Spinal cord (tissue), 9 donors: ENCODE measurements at regions not wholly inside any gene's neighbourhood (a gene's known extent, or its start where the extent isn't known, plus 50 kb on each side); places are given as distances from the start of the nearest gene placed in this dataset.

Source experiments
- DNase-seq, 6 donors: peaks; one replicate each; pipeline versions ENCODE4 v3.0.0 to v3.0.0-alpha.2; 2013 to 2015; ENCODE audit warnings: low spot score in 6 of 6, low read depth in 4 of 6
- H3K27ac ChIP-seq: one replicate; pipeline ENCODE4 v1.5.1; 2013; ENCODE audit warnings: low read depth, low read length, control low read depth
- H3K27me3 ChIP-seq: one replicate; pipeline ENCODE4 v1.6.1; 2013; ENCODE audit warnings: low read length; ENCODE audit not compliant: control insufficient read depth, insufficient read depth
- H3K36me3 ChIP-seq: one replicate; pipeline ENCODE4 v1.6.1; 2013; ENCODE audit warnings: low read length; ENCODE audit not compliant: control insufficient read depth, insufficient read depth
- H3K4me1 ChIP-seq: one replicate; pipeline ENCODE4 v1.6.1; 2013; ENCODE audit warnings: low read length; ENCODE audit not compliant: control insufficient read depth, insufficient read depth
- H3K4me3 ChIP-seq: one replicate; pipeline ENCODE4 v1.5.1; 2013; ENCODE audit warnings: low read depth, low read length, control low read depth
- H3K9me3 ChIP-seq: one replicate; pipeline ENCODE4 v1.6.1; 2013; ENCODE audit warnings: low read length; ENCODE audit not compliant: control insufficient read depth, insufficient read depth
- WGBS: methylation state at CpG from one replicate; pipeline ENCODE4 v1.1.5; 2013; ENCODE audit warnings: missing lambda C conversion rate; ENCODE audit not compliant: insufficient coverage; 5-methylcytosine and 5-hydroxymethylcytosine counted together
- donor health status: healthy.

DNA sequence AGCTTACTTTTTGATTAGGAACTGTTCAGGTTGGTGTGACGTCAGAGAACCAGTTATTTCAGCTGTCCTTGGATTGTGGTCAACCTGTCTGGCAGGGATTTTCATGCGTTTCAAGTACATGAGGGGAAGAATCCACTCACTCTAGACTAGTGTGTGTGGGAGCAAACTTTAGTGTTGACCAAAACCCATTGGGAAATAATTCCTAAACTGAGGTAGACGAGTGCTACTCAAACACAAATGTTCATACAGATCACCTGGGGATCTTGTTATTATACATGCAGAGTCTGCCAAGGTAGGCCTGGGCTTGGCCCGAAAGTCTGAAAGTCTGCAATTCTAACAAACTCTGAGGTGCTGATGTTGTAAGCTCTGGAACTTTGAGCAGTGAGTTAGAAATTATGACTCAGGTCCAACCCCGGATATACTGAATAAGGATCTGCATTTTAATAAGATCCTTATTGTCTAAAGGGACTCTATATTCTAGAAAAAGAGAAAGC, 111.1 kb upstream of the CREB5 start:
- H3K27ac ChIP-seq: no peak overlapping the region
- no CpG with 5 or more reads among the region's 5 CpGs for WGBS
- H3K4me1 ChIP-seq: no peaks in the 10 kb centered on the region
- no peaks in the 10 kb centered on the region for H3K36me3 ChIP-seq
- H3K4me3 ChIP-seq: no peak overlapping the region
- no peaks in the 10 kb centered on the region for H3K27me3 ChIP-seq
- DNase-seq: no peak
- no peaks in the 10 kb centered on the region for H3K9me3 ChIP-seq

DNA sequence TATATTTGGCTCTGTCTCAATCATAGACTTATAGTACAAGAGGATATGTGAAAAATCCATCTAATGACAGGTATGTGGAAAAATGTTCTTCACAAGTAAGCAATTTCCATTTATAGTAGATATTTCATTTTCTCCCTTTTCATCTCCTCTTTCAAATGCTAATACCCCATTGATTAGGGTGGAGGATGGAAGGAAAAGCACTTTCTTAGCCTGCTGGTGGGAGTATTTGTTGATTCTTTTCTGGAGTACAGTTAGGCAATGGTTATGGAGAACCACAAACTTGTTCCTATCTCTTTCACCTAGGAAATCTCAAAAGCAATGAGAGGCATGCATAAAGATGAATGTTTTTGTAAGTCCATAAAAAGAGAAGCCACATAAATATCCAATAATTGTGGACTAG, 108.0 kb upstream of the CREB5 start:
- no peak overlapping the region for H3K4me3 ChIP-seq
- no peaks in the 10 kb centered on the region for H3K36me3 ChIP-seq
- no peaks in the 10 kb centered on the region for H3K4me1 ChIP-seq
- no peaks in the 10 kb centered on the region for H3K9me3 ChIP-seq
- H3K27ac ChIP-seq: no peak overlapping the region
- no peak for DNase-seq
- H3K27me3 ChIP-seq: no peaks in the 10 kb centered on the region

DNA sequence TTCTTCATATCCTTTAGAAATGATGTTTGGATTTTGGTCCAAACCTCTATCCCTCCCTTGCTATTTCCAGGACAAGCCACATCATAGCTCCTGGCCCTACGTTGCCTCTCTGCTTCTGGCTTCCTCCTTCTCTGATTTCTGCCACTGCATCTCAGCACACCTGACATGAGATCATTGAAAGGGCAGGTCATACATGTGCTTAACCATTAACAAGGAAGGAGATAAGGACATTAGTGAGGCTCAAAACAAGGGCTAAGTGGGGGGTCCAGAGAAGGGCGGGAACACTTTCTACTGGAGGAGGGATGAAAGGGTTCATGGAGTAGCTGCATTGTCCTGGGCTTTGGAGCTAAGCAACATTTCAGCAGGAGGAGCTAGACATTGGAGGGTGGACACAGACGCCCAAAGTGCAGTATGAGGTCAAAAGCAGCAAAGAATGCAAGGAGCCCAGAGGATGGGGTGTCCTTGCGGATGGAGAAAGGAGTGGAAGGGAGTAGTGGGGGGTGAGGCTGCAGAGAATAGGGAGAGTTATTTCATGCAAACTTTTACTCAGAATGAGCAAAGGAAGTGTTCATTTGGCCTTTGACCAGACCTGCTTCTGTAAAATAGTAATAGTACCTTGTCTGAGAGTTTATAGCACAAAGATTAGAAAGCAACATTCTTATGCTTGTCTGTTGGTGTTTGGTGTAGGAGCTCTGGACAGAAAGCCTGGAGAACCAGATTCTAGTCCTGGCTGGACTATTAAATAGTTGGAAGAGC, 102.4 kb upstream of the CREB5 start:
- H3K4me3 ChIP-seq: no peak overlapping the region
- H3K4me1 ChIP-seq: no peaks in the 10 kb centered on the region
- WGBS: 66% methylated on average over 3 of the region's 4 CpGs
- H3K9me3 ChIP-seq: no peaks in the 10 kb centered on the region
- DNase-seq: no peak
- no peaks in the 10 kb centered on the region for H3K27me3 ChIP-seq
- H3K27ac ChIP-seq: no peak overlapping the region
- H3K36me3 ChIP-seq: no peaks in the 10 kb centered on the region

DNA sequence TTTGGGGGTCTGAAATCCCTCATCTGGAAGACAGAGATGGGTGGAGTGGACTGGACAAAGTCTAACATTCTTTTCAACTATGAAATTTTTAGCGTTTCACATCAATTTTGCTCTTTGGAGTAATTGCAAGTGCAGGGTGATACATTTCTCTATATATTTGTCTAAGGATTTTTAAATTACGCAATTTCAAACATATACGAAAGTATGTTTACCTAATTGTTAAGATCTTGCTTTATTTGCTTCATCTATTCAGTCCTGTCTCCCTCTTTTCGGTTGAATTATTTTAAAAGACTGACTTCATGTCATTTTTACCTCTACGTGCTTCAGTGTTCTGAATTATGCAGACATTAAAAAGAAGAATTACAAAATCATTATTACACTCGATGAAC, 101.9 kb upstream of the CREB5 start:
- Histone ChIP-seq H3K4me3 (no peak overlapping the region), H3K9me3 (no peaks in the 10 kb centered on the region), H3K27ac (no peak overlapping the region), H3K27me3 (no peaks in the 10 kb centered on the region), H3K36me3 (no peaks in the 10 kb centered on the region), H3K4me1 (peaks cover 3% of the 10 kb centered on the region)
- WGBS: no CpG with 5 or more reads among the region's 6 CpGs
- DNase-seq: no peak

DNA sequence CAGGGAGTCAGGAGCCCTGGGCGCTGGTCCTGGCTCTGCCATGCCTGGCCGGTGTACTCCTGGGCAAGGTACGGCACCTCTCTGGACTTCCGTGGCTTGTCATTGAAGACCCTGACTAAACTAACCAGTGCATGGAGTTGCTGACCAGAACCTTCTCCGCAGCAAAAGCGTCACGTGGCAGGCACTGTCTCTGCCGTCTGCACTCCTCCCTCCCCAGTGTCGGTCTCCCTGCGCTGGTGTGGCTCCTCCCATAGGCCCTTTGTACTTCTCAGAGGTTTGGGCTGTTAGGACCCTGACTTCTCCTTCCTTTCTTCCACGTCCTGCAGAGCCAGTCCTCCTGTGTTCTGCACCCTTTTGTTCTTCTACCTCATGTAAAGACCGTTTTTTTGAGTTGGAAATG, 100.6 kb upstream of the CREB5 start:
- Histone ChIP-seq H3K27ac (no peak overlapping the region), H3K36me3 (no peaks in the 10 kb centered on the region), H3K9me3 (no peaks in the 10 kb centered on the region), H3K27me3 (no peaks in the 10 kb centered on the region), H3K4me1 (peaks cover 6% of the 10 kb centered on the region), H3K4me3 (no peak overlapping the region)
- WGBS: 72% methylated on average over 10 of the region's 12 CpGs
- no peak for DNase-seq

DNA sequence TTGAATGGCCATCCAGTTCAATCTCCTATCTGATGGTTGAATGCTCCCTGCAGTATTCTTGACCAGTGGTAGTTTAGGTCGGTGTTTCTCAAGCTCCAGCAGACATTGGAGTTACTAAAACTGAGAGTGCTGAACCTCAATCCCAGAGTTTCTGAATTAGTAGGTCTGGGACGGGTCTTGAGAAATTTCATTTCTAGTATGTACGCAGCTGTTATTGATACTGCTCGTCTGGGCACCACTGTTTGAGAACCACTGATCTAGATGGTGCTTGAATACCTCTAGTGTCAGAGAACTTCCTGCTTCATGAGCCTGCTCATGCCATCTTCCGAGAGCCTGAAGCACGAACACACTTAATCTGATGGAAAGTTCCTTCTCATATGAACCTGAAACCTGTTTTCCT, 99.4 kb upstream of the CREB5 start:
- Histone ChIP-seq H3K9me3 (no peaks in the 10 kb centered on the region), H3K4me1 (peaks cover 6% of the 10 kb centered on the region), H3K27ac (no peak overlapping the region), H3K4me3 (no peak overlapping the region), H3K27me3 (no peaks in the 10 kb centered on the region), H3K36me3 (no peaks in the 10 kb centered on the region)
- 98% methylated on average over 4 of the region's 6 CpGs for WGBS
- DNase-seq: no peak

DNA sequence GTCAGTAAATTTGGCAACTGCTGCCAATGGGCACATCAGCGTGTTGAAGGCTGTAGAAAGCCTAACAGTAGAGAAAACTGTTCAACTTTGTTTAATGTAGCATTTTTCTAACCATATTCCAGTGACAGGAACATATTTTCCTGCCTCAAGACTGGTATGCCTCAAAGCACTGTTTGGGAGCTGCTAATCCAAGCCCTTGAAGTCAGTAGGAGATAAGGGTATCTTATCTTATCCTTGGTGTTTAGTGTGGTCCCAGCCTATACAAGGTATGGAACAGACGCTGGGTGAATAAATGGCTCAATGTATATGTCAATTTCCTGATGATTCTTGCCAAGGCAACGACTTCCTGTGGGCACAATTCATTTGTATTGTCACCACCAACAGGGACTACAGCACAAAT, 97.5 kb upstream of the CREB5 start:
- Histone ChIP-seq H3K4me3 (no peak overlapping the region), H3K27ac (no peak overlapping the region), H3K4me1 (peaks cover 6% of the 10 kb centered on the region), H3K9me3 (no peaks in the 10 kb centered on the region), H3K36me3 (no peaks in the 10 kb centered on the region), H3K27me3 (no peaks in the 10 kb centered on the region)
- no CpG with 5 or more reads among the region's 3 CpGs for WGBS
- no peak for DNase-seq

DNA sequence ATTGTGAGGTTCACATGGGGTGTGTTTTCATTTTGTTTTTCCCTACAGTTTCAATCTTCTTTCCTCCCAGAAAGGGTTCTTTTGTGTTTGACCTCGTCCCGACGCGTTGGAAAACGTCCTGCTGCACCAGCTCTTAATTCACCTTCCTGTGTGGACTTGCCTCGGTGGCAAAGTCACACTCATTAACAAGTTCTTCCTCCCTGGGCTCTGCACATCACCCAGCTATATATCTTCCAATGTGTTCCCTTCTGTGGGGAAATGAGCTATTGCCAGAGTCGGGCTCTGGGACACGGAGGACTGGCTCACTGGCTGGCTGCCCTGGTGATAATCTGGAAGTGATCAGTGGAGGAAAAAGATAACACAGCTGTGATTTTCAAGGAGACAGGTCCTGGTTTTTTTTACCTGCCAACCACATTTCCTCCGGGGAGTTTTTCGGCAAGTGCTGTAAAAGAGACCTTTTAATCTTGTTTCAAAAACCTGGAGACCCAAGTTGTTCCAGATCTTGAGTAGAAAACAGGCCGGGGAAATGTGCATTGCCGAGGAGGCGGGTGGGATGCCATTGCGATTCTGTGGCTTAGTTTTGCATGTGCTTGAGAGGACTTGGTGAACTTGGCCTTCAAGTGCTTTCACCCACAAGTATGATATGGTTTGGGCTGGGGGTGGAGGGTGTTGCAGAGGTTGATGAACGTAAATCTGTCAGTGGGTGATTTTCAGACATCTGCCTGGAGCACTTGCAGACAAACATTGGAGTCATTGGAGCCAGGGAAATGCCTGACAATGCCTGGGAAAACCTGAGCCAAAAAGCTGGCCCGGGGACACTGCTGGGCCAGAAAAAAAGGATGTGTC, 96.5 kb upstream of the CREB5 start:
- peak in 2 of 6 donors; percentile 49 to 66 for DNase-seq
- peaks cover 6% of the 10 kb centered on the region for H3K4me1 ChIP-seq
- no peak overlapping the region for H3K4me3 ChIP-seq
- no peaks in the 10 kb centered on the region for H3K27me3 ChIP-seq
- WGBS: 31% methylated on average over 14 of the region's 16 CpGs
- no peaks in the 10 kb centered on the region for H3K9me3 ChIP-seq
- peak overlapping the region; percentile 6 for H3K27ac ChIP-seq
- H3K36me3 ChIP-seq: no peaks in the 10 kb centered on the region

DNA sequence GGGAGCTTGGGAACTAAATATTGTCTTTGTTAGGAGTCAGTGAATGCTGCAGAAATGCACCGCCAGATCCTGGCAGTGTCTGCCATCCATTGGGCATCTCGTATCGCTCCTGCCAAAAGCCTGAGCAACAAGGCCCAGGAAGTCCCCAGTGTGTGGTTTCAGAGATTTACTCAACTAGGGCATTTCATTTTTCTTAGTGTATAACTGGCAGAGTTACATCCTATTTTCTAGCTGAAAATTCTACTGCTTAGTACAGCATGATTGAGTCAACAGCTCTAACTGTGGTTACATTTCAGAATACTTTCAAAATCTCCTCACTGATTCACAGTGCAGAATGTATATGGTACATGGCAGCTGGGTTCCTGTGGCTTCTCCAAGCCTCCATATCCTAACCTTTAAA, 95.8 kb upstream of the CREB5 start:
- WGBS: 59% methylated on average over 3 of the region's 3 CpGs
- H3K4me3 ChIP-seq: no peak overlapping the region
- H3K27ac ChIP-seq: no peak overlapping the region
- H3K4me1 ChIP-seq: peaks cover 6% of the 10 kb centered on the region
- peak in 1 of 6 donors; percentile 78 for DNase-seq
- no peaks in the 10 kb centered on the region for H3K9me3 ChIP-seq
- H3K27me3 ChIP-seq: no peaks in the 10 kb centered on the region
- H3K36me3 ChIP-seq: no peaks in the 10 kb centered on the region
